Left lung (tissue), 4 donors: ENCODE measurements at regions not wholly inside any gene's neighbourhood (a gene's known extent, or its start where the extent isn't known, plus 50 kb on each side); places are given as distances from the start of the nearest gene placed in this dataset.

Experiments
- ATAC-seq: fragments of 200-7000 bp; cut with Tn5 transposase; one replicate; pipeline ENCODE4 v1.9.1; 2020; ENCODE audit warnings: moderate library complexity
- DNase-seq, 4 donors: peaks; one replicate each; pipeline ENCODE4 v3.0.0-alpha.2; 2013 to 2020
- H3K27ac ChIP-seq, 2 donors: fragments of 200-600 bp; sonication (generic) in 1 of 2; one replicate each; pipeline versions ENCODE4 v1.5.0 to v1.8.0; 2020 to 2021
- H3K27me3 ChIP-seq, 2 donors: fragments of 200-600 bp; sonication (generic) in 1 of 2; one replicate each; pipeline versions ENCODE4 v1.5.0 to v1.8.0; 2020 to 2021
- H3K36me3 ChIP-seq, 2 donors: fragments of 200-600 bp; sonication (generic) in 1 of 2; one replicate each; pipeline versions ENCODE4 v1.5.0 to v1.8.0; 2020 to 2021
- H3K4me1 ChIP-seq, 2 donors: fragments of 200-600 bp; one replicate each; pipeline ENCODE4 v1.8.0; 2021
- H3K4me3 ChIP-seq, 2 donors: fragments of 200-600 bp; sonication (generic) in 1 of 2; one replicate each; pipeline versions ENCODE4 v1.5.0 to v1.8.0; 2020 to 2021; ENCODE audit warnings: mild to moderate bottlenecking in 1 of 2
- H3K9me3 ChIP-seq, 2 donors: fragments of 200-600 bp; sonication (generic) in 1 of 2; one replicate each; pipeline versions ENCODE4 v1.5.0 to v1.8.0; 2020 to 2021
- CTCF ChIP-seq, 2 donors: fragments of 200-600 bp; sonication (generic) in 1 of 2; IDR thresholded peaks; one replicate each; pipeline versions ENCODE4 v1.5.0 to v1.8.0; 2021; ENCODE audit warnings: antibody characterized with exemption in 2 of 2
- intact Hi-C, 2 donors: fragments of 100-400 bp; cut with DNase I; formaldehyde crosslinking; loops; one replicate each; pipeline versions ENCODE4 v1.11.2 to v1.14.2; 2022
- donor health status: DM: no; HTN: yes; CAD: no.
- donor health status: DM: no; HTN: no; CAD: no.

- Histone ChIP-seq H3K4me1 (no peaks in the 10 kb centered on the region), H3K36me3 (no peaks in the 10 kb centered on the region), H3K27ac (no peak overlapping the region), H3K4me3 (no peak overlapping the region), H3K9me3 (peaks cover 0 to 2% of the 10 kb centered on the region in 2 donors), H3K27me3 (no peaks in the 10 kb centered on the region)
- DNase-seq, result no peak
- no peak for ATAC-seq
- TF ChIP-seq CTCF (IDR thresholded peaks at IDR 0.05), result no peak
- intact Hi-C loops, result no loop called here
These were observed 142.3 kb upstream of the RGPD4 start for GRCh38 chr2:107684421-107684820.

GRCh38 chr2:107685421-107685986 lies 141.2 kb upstream of the RGPD4 start:
- Histone ChIP-seq H3K27me3 (no peaks in the 10 kb centered on the region), H3K27ac (no peak overlapping the region), H3K4me3 (no peak overlapping the region), H3K4me1 (no peaks in the 10 kb centered on the region), H3K9me3 (no peaks in the 10 kb centered on the region), H3K36me3 (no peaks in the 10 kb centered on the region)
- DNase-seq (no peak), ATAC-seq (no peak)
- no peak for TF ChIP-seq CTCF (IDR thresholded peaks at IDR 0.05)
- intact Hi-C loops, result no loop called here

GRCh38 chr2:107687073-107687472 lies 139.6 kb upstream of the RGPD4 start:
- Histone ChIP-seq H3K36me3 (no peaks in the 10 kb centered on the region), H3K27me3 (no peaks in the 10 kb centered on the region), H3K4me3 (no peak overlapping the region), H3K4me1 (no peaks in the 10 kb centered on the region), H3K9me3 (no peaks in the 10 kb centered on the region), H3K27ac (no peak overlapping the region)
- no peak for DNase-seq
- no peak for ATAC-seq
- intact Hi-C loops, result no loop called here
- TF ChIP-seq CTCF (IDR thresholded peaks at IDR 0.05), result no peak

GRCh38 chr2:107688135-107688534 lies 138.6 kb upstream of the RGPD4 start:
- intact Hi-C loops, result no loop called here
- ATAC-seq, result no peak

GRCh38 chr2:107693604-107694003 lies 133.1 kb upstream of the RGPD4 start:
- no peak for DNase-seq
- no peaks in the 10 kb centered on the region for H3K9me3 ChIP-seq
- no peak overlapping the region for H3K27ac ChIP-seq
- H3K4me1 ChIP-seq, result no peaks in the 10 kb centered on the region
- no peak for ATAC-seq
- no peaks in the 10 kb centered on the region for H3K36me3 ChIP-seq
- TF ChIP-seq CTCF (IDR thresholded peaks at IDR 0.05), result no peak
- H3K4me3 ChIP-seq, result no peak overlapping the region
- intact Hi-C loops, result no loop called here
- no peaks in the 10 kb centered on the region for H3K27me3 ChIP-seq

More at GRCh38 chr2:107688135-107688534, 138.6 kb upstream of the RGPD4 start:
- Histone ChIP-seq H3K4me3 (no peak overlapping the region), H3K27ac (no peak overlapping the region), H3K9me3 (no peaks in the 10 kb centered on the region), H3K4me1 (no peaks in the 10 kb centered on the region), H3K36me3 (no peaks in the 10 kb centered on the region), H3K27me3 (no peaks in the 10 kb centered on the region)
- DNase-seq, result no peak
- no peak for TF ChIP-seq CTCF (IDR thresholded peaks at IDR 0.05)
